Kidney glomerular epithelial cell (primary cell): ENCODE measurements at regions not wholly inside any gene's neighbourhood (a gene's known extent, or its start where the extent isn't known, plus 50 kb on each side); places are given as distances from the start of the nearest gene placed in this dataset.

Source experiments
- DNase-seq: peaks from one replicate; lab custom pipeline; 2025; lab: John Stamatoyannopoulos, UW

- DNase-seq = no peak
Observed at GRCh38 chr1:230002164-230002803, 64.8 kb upstream of the GALNT2 start.

GRCh38 chr1:230003409-230003808 lies 63.6 kb upstream of the GALNT2 start:
- no peak for DNase-seq

- DNase-seq = no peak
Observed at GRCh38 chr1:230005040-230005439, 62.0 kb upstream of the GALNT2 start.

GRCh38 chr1:230008721-230009120 lies 58.3 kb upstream of the GALNT2 start:
- DNase-seq = no peak

- no peak for DNase-seq
Observed at GRCh38 chr1:230009611-230010313, 57.3 kb upstream of the GALNT2 start.

- no peak for DNase-seq
Observed at GRCh38 chr1:230010603-230011332, 56.3 kb upstream of the GALNT2 start.

- no peak for DNase-seq
Observed at GRCh38 chr1:230011333-230012092, 55.5 kb upstream of the GALNT2 start.

- DNase-seq = no peak
Observed at GRCh38 chr1:230012093-230012393, 55.0 kb upstream of the GALNT2 start.

- no peak for DNase-seq
Observed at GRCh38 chr1:230012741-230013140, 54.3 kb upstream of the GALNT2 start.

- DNase-seq = no peak
Observed at GRCh38 chr1:230016159-230016558, 50.9 kb upstream of the GALNT2 start.
